Stomach (tissue), 4 donors: ENCODE measurements at regions not wholly inside any gene's neighbourhood (a gene's known extent, or its start where the extent isn't known, plus 50 kb on each side); places are given as distances from the start of the nearest gene placed in this dataset.

Source experiments
- POLR2A ChIP-seq, 4 donors: fragments of 450-650 bp; IDR thresholded peaks; one replicate each; pipeline ENCODE4 v1.6.1; 2016; ENCODE audit warnings: antibody characterized with exemption in 4 of 4, control low read depth in 2 of 4, mild to moderate bottlenecking in 1 of 4, moderate library complexity in 1 of 4
- POLR2AphosphoS5 ChIP-seq, 3 donors: sonication (generic); formaldehyde crosslinking; IDR thresholded peaks; one replicate each; pipeline ENCODE4 v1.6.1; 2016; ENCODE audit warnings: antibody characterized with exemption in 3 of 3
- TF ChIP-seq, protein P1 (sequence below), 7 experiments: fragments of 450-650 bp in 4 of 7; fragments of 200-600 bp in 3 of 7; sonication (generic) in 3 of 7; IDR thresholded peaks; one replicate each; pipeline ENCODE4 v1.5.1; 2016 to 2019; ENCODE audit warnings: antibody characterized with exemption in 7 of 7, control low read depth in 2 of 7, mild to moderate bottlenecking in 1 of 7

DNA sequence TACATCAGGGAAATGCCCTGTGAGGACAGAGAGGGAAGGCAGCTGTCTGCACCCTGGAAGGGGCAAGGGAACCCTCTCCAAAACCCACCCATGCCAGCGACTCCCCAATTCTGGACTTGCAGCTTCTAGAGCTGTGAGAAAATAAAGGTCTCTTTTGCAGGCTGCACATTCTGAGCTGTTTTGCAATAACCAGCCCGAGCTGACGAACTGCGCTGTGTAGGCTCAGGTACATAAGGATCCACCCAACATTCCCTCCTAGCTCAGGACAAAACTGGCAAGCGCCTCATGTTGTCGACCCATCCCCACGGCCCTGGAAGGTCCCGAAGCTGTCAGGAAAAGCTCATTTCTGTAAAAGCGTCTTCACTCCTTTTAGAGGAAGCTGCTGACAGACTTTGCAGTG lies 271.8 kb downstream of the CRLF2 start:
- TF ChIP-seq, protein P1, sequence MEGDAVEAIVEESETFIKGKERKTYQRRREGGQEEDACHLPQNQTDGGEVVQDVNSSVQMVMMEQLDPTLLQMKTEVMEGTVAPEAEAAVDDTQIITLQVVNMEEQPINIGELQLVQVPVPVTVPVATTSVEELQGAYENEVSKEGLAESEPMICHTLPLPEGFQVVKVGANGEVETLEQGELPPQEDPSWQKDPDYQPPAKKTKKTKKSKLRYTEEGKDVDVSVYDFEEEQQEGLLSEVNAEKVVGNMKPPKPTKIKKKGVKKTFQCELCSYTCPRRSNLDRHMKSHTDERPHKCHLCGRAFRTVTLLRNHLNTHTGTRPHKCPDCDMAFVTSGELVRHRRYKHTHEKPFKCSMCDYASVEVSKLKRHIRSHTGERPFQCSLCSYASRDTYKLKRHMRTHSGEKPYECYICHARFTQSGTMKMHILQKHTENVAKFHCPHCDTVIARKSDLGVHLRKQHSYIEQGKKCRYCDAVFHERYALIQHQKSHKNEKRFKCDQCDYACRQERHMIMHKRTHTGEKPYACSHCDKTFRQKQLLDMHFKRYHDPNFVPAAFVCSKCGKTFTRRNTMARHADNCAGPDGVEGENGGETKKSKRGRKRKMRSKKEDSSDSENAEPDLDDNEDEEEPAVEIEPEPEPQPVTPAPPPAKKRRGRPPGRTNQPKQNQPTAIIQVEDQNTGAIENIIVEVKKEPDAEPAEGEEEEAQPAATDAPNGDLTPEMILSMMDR (IDR thresholded peaks at IDR 0.05), result no peak
- no peak for TF ChIP-seq POLR2A (IDR thresholded peaks at IDR 0.05)
- no peak for TF ChIP-seq POLR2AphosphoS5 (IDR thresholded peaks at IDR 0.05)
